Brain microvascular endothelial cell (primary cell): ENCODE measurements at regions not wholly inside any gene's neighbourhood (a gene's known extent, or its start where the extent isn't known, plus 50 kb on each side); places are given as distances from the start of the nearest gene placed in this dataset.

Experiments used
- DNase-seq: peaks from one replicate; pipeline ENCODE4 v3.0.0-alpha.2; 2020
- H3K27ac ChIP-seq: fragments of 250-450 bp; sonication (Bioruptor Pico); 2 replicates; pipeline ENCODE4 v1.5.1; 2020; ENCODE audit warnings: mild to moderate bottlenecking, moderate library complexity
- H3K27me3 ChIP-seq: fragments of 250-450 bp; sonication (Bioruptor Pico); replicated peaks from 2 replicates; pipeline ENCODE4 v1.5.1; 2020; ENCODE audit warnings: mild to moderate bottlenecking
- H3K36me3 ChIP-seq: fragments of 250-450 bp; sonication (Bioruptor Pico); replicated peaks from 2 replicates; pipeline ENCODE4 v1.5.1; 2020; ENCODE audit warnings: mild to moderate bottlenecking
- H3K4me3 ChIP-seq: 2 replicates; pipeline ENCODE4 v1.5.1; 2011; ENCODE audit warnings: low read depth, mild to moderate bottlenecking, control low read depth, low read length, moderate library complexity
- in situ Hi-C: cut with HindIII; loops from 2 replicates; pipeline ENCODE4 v1.10.0; 2017; ENCODE audit warnings: low sequenced_read_pairs, low pct_ligation_motif_present
- TF ChIP-seq, protein P1 (sequence below): IDR thresholded peaks from 2 replicates; pipeline ENCODE4 v1.5.1; 2011; ENCODE audit warnings: low read depth, mild to moderate bottlenecking, moderate library complexity, low read length, control low read depth, inconsistent platforms; ENCODE audit errors: missing control alignments

DNA sequence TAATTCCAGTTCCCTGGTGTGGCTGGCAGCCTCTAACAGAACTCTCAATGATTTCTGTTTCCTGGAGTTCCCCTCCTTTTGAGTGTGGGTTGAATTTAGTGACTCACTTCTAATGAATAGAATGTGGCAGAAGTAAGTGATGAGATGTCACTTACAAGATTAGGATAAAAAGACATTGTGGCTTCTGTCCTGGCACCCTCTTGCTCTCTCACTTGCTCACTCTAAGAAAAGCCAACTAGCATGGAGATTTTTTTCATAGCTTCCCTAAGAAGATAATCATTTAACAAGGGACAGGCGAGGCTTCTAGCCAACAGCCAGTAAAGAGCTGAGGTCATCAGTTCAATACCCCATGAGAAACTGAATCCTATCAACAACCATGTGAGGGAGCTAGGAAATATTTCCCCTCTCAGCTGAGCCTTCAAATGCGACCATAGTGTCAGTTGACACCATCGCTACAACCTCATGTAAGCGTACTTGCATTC, 156.7 kb downstream of the TMTC3 start:
- H3K4me3 ChIP-seq = no peak overlapping the region
- peak overlapping the region; percentile 97 for H3K27ac ChIP-seq
- TF ChIP-seq, protein P1, sequence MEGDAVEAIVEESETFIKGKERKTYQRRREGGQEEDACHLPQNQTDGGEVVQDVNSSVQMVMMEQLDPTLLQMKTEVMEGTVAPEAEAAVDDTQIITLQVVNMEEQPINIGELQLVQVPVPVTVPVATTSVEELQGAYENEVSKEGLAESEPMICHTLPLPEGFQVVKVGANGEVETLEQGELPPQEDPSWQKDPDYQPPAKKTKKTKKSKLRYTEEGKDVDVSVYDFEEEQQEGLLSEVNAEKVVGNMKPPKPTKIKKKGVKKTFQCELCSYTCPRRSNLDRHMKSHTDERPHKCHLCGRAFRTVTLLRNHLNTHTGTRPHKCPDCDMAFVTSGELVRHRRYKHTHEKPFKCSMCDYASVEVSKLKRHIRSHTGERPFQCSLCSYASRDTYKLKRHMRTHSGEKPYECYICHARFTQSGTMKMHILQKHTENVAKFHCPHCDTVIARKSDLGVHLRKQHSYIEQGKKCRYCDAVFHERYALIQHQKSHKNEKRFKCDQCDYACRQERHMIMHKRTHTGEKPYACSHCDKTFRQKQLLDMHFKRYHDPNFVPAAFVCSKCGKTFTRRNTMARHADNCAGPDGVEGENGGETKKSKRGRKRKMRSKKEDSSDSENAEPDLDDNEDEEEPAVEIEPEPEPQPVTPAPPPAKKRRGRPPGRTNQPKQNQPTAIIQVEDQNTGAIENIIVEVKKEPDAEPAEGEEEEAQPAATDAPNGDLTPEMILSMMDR = no peak
- H3K36me3 ChIP-seq = no peaks in the 10 kb centered on the region
- in situ Hi-C loops = no loop called here
- no peaks in the 10 kb centered on the region for H3K27me3 ChIP-seq
- peak; percentile 93 for DNase-seq

DNA sequence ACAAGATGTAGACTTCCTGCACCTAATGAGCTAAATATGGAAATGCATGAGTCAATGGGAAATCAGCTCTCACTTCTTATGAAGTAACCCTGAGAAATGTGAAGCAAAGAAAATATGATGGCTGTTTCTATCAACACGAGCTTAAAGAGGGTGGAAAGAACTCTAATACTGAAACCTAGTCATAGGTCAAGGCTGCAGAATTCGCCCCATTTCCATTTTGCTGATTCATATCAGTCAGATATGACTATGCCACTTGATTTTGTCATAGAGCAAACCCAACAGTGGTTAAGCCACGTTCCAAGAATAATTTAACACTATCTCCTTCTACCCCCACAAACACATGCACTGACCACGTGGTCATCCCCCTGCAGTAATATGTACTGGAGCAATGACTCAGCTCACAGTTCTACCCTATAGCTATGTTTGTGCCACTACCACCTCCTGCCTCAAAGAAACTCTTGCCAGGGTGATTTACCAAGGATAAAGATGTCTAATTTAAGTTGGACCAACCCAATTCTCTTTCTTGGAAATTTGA, 157.5 kb downstream of the TMTC3 start:
- Histone ChIP-seq H3K36me3 (no peaks in the 10 kb centered on the region), H3K27me3 (no peaks in the 10 kb centered on the region), H3K4me3 (no peak overlapping the region), H3K27ac (peak overlapping the region; percentile 97)
- DNase-seq = peak; percentile 99
- in situ Hi-C loops = no loop called here
- TF ChIP-seq, protein P1 = no peak

DNA sequence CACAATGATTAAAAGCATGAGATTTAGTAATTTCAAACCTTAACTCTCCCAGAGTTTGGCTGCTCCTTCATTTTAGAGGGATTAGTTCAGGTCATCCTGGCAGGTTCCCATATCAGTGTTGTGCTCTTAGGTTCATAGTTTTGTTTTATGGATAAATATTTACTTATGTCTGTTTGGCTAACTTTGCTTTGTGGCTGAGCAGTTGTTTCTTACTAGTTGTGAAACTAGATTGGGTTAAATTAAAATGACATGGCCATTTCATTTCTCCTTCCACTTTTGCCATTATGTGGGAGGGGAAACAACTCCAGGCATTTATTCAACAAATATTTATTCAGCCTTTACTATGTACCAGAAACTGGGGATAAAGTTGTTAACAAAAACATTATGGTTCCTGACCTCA, 158.8 kb downstream of the TMTC3 start:
- DNase-seq = no peak
- H3K27me3 ChIP-seq = no peaks in the 10 kb centered on the region
- no peaks in the 10 kb centered on the region for H3K36me3 ChIP-seq
- H3K27ac ChIP-seq = peak overlapping the region; percentile 97
- in situ Hi-C loops = no loop called here
- H3K4me3 ChIP-seq = no peak overlapping the region
- TF ChIP-seq, protein P1 = no peak

DNA sequence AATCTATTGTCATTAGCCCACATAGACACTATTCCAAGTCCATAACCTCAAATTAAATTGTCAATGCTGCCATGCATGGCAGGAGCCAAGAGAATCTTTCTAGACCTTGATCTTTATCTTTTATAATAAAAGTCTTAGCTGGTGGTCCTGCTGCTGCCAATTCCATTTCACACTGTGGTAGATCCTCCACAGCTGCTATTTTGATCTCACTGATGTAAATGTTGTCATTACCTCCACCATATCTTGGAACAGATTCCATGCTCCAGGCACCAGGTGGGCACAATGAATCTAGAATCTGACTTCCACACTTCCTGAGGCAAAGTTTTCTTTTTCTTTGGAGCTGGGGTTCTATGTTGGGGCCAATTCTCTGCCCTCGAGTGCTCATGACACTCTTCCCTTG, 161.2 kb downstream of the TMTC3 start:
- Histone ChIP-seq H3K27ac (no peak overlapping the region), H3K4me3 (no peak overlapping the region), H3K36me3 (no peaks in the 10 kb centered on the region), H3K27me3 (no peaks in the 10 kb centered on the region)
- no peak for DNase-seq
- in situ Hi-C loops = no loop called here
- TF ChIP-seq, protein P1 = no peak

DNA sequence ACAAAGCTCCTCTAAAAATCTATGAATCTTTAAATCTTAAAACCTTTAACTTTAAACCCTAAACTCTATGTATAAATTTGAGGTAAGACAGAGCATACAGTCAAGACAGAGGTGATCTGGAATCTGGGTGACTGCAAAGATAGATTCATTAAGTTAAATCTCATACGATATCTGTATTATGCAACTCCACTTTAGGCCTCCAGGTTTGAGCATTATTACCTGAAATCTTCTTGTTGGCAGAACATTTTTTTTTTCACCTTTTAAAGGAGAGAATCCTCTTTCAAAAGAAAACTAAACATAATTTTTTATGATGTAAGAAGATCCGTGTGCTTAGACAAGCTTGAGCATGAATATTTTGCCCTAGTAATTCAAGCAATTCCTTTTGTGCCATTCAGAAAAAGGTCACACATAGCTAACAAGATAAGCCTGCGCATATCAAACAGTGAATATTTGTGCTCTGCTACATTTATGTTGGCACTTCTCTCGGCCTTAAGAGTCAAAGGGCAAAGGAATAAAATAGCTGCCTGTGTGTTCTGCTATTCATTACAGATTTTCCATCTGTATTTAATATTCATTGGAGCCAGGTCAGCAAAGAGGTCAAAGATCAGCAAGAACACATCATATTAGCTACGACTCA, 163.3 kb downstream of the TMTC3 start:
- Histone ChIP-seq H3K27me3 (no peaks in the 10 kb centered on the region), H3K4me3 (no peak overlapping the region), H3K36me3 (no peaks in the 10 kb centered on the region), H3K27ac (no peak overlapping the region)
- in situ Hi-C loops = no loop called here
- no peak for DNase-seq
- TF ChIP-seq, protein P1 = no peak

DNA sequence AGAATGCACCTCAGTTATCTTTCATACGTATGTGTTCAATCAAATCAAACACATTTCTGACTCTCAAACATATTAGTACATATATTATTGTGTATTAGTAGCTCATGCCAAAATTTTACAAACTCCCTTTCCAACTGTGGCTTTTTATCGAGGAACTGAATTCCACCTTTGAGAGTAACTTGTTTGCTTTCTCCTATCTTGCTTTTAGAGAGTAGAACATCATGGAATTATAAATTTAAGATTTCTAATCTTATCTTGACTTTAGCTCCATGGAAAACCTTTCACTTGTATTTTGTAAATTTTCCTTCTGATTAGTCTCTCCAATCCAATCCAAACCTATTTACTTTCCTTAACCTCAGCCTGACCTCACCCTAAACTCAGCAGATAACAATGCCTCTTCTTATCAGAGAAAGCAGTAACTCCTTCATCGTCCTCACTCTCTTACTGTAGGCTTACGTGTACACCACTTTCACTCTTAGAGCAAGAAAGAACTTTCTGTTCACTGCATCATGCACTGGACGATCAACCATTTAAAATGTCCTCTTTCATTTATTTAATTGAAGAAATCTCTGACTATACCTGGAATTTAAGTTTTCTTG, 164.5 kb downstream of the TMTC3 start:
- Histone ChIP-seq H3K27ac (peak overlapping the region; percentile 100), H3K4me3 (no peak overlapping the region)
- in situ Hi-C loops = no loop called here

More for the DNA sequence above, 164.5 kb downstream of the TMTC3 start:
- TF ChIP-seq, protein P1 = no peak
- no peak for DNase-seq
- H3K27me3 ChIP-seq = no peaks in the 10 kb centered on the region
- no peaks in the 10 kb centered on the region for H3K36me3 ChIP-seq
